ENCODE measurements at regions not wholly inside any gene's neighbourhood (a gene's known extent, or its start where the extent isn't known, plus 50 kb on each side); places are given as distances from the start of the nearest gene placed in this dataset.

GRCh38 chr6:2611092-2611491 lies 139.6 kb downstream of the MYLK4 start:
- no peak for DNase-seq
- TF ChIP-seq CTCF (IDR thresholded peaks at IDR 0.05; ENCODE audit: control extremely low read depth, extremely low read depth): no peak
- no peak overlapping the region for H3K27ac ChIP-seq (ENCODE audit: low read depth in 1 of 2, low read length in 1 of 2)
- no peak for ATAC-seq (ENCODE audit: insufficient read depth, low FRiP score)
- H3K36me3 ChIP-seq (ENCODE audit: control insufficient read depth in 4 of 4, insufficient read depth in 4 of 4, low read length in 4 of 4): no peaks in the 10 kb centered on the region
- no peak overlapping the region for H3K4me3 ChIP-seq
- 42 to 43% methylated on average over 2 of the region's 2 CpGs for WGBS, 2 donors
- H3K4me1 ChIP-seq (ENCODE audit: control insufficient read depth in 5 of 5, insufficient read depth in 5 of 5, low read length in 5 of 5): peaks cover 0 to 21% (median 8%) of the 10 kb centered on the region in 5 donors
- H3K9ac ChIP-seq (ENCODE audit: insufficient read depth in 1 of 2, low read length in 2 of 2): no peak overlapping the region
- peaks cover 0 to 4% (median 0%) of the 10 kb centered on the region in 4 donors for H3K9me3 ChIP-seq (ENCODE audit: control insufficient read depth in 4 of 4, insufficient read depth in 3 of 4, low read length in 3 of 4)
- no peaks in the 10 kb centered on the region for H3K27me3 ChIP-seq (ENCODE audit: control insufficient read depth in 3 of 3, insufficient read depth in 3 of 3, low read length in 2 of 3)

DNA sequence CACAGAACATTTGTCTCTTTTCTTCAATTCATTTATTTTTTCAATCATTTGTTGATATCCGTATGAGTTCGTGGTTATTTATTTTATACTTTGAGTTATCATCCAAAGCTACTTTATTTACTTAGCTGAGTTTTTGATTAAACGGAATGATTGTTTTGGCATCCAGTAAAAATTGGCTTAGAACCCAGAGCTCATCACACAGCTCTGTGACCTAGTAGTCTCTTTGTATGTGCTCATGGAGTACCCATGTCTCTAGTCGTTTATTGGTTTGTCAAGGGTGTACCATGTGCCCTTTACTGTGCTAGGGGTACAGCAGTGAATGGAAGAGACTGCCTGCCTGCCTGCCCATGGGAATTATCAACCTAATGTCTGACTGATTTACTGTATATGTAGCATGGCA lies 142.2 kb downstream of the MYLK4 start:
- no peaks in the 10 kb centered on the region for H3K36me3 ChIP-seq (ENCODE audit: control insufficient read depth in 4 of 4, insufficient read depth in 4 of 4, low read length in 4 of 4)
- H3K9me3 ChIP-seq (ENCODE audit: control insufficient read depth in 4 of 4, insufficient read depth in 3 of 4, low read length in 3 of 4): no peaks in the 10 kb centered on the region
- no peak overlapping the region for H3K4me3 ChIP-seq
- DNase-seq (peak in 1 of 3 donors; percentile 55), ATAC-seq (ENCODE audit: insufficient read depth, low FRiP score) (no peak)
- no peaks in the 10 kb centered on the region for H3K27me3 ChIP-seq (ENCODE audit: control insufficient read depth in 3 of 3, insufficient read depth in 3 of 3, low read length in 2 of 3)
- H3K4me1 ChIP-seq (ENCODE audit: control insufficient read depth in 5 of 5, insufficient read depth in 5 of 5, low read length in 5 of 5): peaks cover 0 to 20% (median 6%) of the 10 kb centered on the region in 5 donors
- no peak overlapping the region for H3K27ac ChIP-seq (ENCODE audit: low read depth in 1 of 2, low read length in 1 of 2)
- 45 to 69% methylated on average over 4 of the region's 4 CpGs for WGBS, 2 donors
- no peak for TF ChIP-seq CTCF (IDR thresholded peaks at IDR 0.05; ENCODE audit: control extremely low read depth, extremely low read depth)
- no peak overlapping the region for H3K9ac ChIP-seq (ENCODE audit: insufficient read depth in 1 of 2, low read length in 2 of 2)

- WGBS, 2 donors: 88 to 91% methylated on average over 3 of the region's 3 CpGs
- H3K9ac ChIP-seq (ENCODE audit: insufficient read depth in 1 of 2, low read length in 2 of 2): no peak overlapping the region
- DNase-seq (no peak), ATAC-seq (ENCODE audit: insufficient read depth, low FRiP score) (no peak)
- TF ChIP-seq CTCF (IDR thresholded peaks at IDR 0.05; ENCODE audit: control extremely low read depth, extremely low read depth): no peak
- no peaks in the 10 kb centered on the region for H3K9me3 ChIP-seq (ENCODE audit: control insufficient read depth in 4 of 4, insufficient read depth in 3 of 4, low read length in 3 of 4)
- H3K36me3 ChIP-seq (ENCODE audit: control insufficient read depth in 4 of 4, insufficient read depth in 4 of 4, low read length in 4 of 4): no peaks in the 10 kb centered on the region
- peaks cover 0 to 12% (median 0%) of the 10 kb centered on the region in 5 donors for H3K4me1 ChIP-seq (ENCODE audit: control insufficient read depth in 5 of 5, insufficient read depth in 5 of 5, low read length in 5 of 5)
- H3K4me3 ChIP-seq: no peak overlapping the region
- no peak overlapping the region for H3K27ac ChIP-seq (ENCODE audit: low read depth in 1 of 2, low read length in 1 of 2)
- H3K27me3 ChIP-seq (ENCODE audit: control insufficient read depth in 3 of 3, insufficient read depth in 3 of 3, low read length in 2 of 3): no peaks in the 10 kb centered on the region
These were observed 150.4 kb downstream of the MYLK4 start for GRCh38 chr6:2600363-2600762.

DNA sequence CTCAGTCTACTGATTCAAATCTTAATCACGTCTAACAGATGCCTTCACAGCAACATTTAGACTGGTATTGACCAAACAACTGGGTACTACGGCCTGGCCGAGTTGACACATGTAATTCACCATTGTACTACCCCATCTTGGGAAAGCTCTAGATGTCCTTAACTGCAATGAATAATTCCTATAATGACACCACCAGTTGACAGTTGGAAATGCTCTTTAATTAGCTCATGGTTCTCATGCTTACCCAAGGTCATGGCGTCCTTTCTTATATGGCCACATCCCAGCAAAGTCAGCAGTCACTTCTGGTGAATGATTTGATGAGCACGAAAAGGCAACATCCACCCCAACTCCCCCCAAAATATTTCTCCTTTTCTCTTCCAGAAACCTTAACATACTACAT lies 150.9 kb downstream of the MYLK4 start:
- ATAC-seq (ENCODE audit: insufficient read depth, low FRiP score) (no peak), DNase-seq (no peak)
- WGBS, 2 donors: 93 to 94% methylated on average over 5 of the region's 5 CpGs
- H3K9me3 ChIP-seq (ENCODE audit: control insufficient read depth in 4 of 4, insufficient read depth in 3 of 4, low read length in 3 of 4): no peaks in the 10 kb centered on the region
- TF ChIP-seq CTCF (IDR thresholded peaks at IDR 0.05; ENCODE audit: control extremely low read depth, extremely low read depth): no peak
- no peak overlapping the region for H3K27ac ChIP-seq (ENCODE audit: low read depth in 1 of 2, low read length in 1 of 2)
- no peak overlapping the region for H3K4me3 ChIP-seq
- H3K36me3 ChIP-seq (ENCODE audit: control insufficient read depth in 4 of 4, insufficient read depth in 4 of 4, low read length in 4 of 4): no peaks in the 10 kb centered on the region
- no peaks in the 10 kb centered on the region for H3K27me3 ChIP-seq (ENCODE audit: control insufficient read depth in 3 of 3, insufficient read depth in 3 of 3, low read length in 2 of 3)
- peaks cover 0 to 7% (median 0%) of the 10 kb centered on the region in 5 donors for H3K4me1 ChIP-seq (ENCODE audit: control insufficient read depth in 5 of 5, insufficient read depth in 5 of 5, low read length in 5 of 5)
- H3K9ac ChIP-seq (ENCODE audit: insufficient read depth in 1 of 2, low read length in 2 of 2): no peak overlapping the region

Data from lung (tissue), 11 donors.